HG02852 (cell line): ENCODE measurements at regions not wholly inside any gene's neighbourhood (a gene's known extent, or its start where the extent isn't known, plus 50 kb on each side); places are given as distances from the start of the nearest gene placed in this dataset.

Experiments used
- ATAC-seq: cut with Tn5 transposase; IDR thresholded peaks from one replicate; pipeline ENCODE4 v1.9.1; 2021; ENCODE audit warnings: mild to moderate bottlenecking, moderate library complexity; ENCODE audit not compliant: unreplicated experiment

DNA sequence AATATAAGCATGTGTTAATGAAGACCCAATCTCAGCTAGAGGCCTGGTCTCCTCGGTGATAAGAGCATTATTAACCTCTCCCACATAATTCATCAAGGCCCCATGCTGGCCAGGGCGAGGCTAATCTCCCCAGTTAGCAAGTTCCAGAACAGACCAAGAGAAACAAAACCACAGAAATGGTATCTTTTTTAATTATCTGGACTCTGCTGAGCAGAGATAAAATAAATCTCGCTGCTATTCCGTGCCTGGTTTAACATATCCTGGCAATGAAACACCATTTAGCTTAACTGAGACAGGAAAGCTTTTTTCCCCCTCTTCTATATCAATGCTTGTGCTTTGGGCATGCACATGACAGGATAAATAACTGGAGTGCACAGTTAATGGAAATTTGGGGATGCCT lies 72.5 kb upstream of the ARHGEF3 start:
- no peak for ATAC-seq

DNA sequence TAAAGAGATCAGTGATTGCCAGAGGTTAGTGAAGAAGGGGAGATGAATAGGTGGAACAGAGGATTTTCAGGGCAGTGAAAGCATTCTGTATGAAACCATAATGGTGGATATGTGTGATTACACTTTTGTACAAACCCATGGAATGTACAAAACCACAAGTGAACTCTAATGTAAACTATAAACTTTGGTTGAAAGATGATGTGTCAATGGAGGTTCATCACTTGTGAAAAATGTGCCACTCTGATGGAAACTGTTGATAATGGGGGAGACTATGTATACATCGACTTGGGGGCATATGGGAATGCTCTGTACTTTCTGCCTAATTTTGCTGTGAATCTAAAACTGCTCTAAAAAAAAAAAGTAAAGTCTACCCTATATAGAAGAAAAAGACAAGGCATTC lies 68.7 kb upstream of the ARHGEF3 start:
- ATAC-seq, result no peak

DNA sequence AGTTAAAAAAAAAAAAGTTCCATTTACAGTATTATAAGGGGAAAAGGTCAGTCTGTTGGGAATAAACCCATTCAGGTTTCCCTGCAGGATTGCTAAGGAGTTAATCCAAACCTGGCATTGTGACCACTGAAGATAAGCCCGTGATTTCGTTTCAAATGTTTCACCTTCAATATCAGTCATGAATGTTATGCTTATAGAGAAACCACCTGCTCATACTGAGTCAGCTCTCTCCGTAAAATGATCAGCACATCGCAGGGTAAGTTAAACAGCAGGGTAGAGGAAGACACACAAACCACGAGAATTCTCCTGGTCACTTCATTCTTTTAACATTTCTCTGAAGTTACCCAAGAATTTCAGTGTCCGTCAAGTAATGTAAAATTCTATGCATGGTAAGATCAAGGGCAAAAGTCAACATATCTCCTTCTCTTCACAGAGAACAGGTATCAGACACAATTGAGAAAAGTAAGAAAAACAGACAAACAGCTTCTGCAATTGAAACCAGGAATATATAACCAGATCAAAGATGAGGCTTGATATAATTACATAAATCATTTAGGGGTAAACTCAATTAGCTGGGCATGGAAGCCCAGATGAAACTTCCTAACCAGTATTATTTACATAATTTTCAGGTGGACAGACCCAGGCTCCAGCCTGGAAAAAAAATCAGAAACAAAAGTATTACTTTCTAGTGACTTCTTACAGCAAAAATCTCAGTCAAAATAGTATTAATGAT lies 67.6 kb upstream of the ARHGEF3 start:
- ATAC-seq, result no peak

DNA sequence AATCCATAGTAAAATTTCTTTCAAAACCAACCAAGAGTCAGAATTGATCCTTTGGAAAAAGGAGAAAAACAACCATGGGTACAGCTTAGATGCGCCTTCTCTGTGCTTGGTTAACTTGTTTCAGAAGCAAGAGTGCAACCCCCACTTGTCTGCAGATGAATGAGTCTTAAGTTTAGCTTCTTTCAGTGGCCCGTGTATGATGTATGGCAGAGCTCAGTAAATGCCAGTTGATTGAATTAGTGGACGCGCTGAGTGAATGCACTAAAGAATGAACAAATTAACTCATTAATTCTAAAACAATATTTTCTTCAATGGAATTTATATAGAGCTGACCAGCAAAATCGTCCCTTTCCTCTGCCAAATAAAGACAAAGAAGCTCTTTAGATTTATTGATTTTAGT lies 67.0 kb upstream of the ARHGEF3 start:
- no peak for ATAC-seq

DNA sequence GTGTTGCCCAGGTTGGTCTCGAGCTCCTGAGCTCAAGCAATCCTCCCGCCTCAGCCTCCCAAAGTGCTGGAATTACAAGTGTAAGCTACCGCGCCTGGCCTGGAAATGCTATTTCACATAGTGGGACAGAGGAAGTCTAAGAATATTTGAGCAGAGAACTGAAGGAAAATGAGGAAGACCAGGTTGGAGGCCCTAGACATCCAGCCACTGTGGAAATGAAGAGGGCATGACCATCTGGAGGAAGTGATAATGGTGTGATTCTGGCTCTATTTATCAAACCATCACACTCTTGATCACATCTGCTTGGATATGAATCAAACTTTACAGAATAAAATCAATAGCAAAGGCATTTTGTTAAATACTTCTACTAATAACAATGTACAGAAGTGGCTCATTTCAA lies 65.9 kb upstream of the ARHGEF3 start:
- no peak for ATAC-seq

DNA sequence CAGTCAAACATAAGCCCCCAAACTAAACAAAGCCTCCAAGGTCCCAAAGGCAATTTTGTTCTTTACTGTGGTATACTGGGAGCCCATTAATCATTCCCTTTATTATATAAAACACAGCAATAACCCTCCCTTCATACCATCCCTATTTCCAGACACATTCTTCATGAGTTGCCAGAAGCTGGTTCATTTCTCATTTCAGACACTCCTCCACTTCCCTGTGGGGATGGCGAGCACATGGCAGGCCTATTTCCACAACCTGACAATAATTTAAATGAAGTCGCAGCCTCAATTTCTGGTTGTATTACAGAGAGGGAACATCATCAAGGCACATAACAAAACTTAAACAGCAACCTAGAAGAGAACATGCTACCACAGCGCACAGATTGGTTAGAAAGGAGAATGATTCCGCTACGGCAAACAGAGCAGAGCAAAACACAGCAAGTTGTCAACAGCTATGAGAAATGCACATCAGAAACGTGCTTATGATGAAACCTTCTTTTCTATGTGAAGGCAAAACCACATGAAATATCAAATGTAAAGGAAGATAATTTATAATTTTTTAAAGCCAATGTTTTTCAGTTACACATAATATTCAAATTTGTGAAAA lies 63.3 kb upstream of the ARHGEF3 start:
- no peak for ATAC-seq

DNA sequence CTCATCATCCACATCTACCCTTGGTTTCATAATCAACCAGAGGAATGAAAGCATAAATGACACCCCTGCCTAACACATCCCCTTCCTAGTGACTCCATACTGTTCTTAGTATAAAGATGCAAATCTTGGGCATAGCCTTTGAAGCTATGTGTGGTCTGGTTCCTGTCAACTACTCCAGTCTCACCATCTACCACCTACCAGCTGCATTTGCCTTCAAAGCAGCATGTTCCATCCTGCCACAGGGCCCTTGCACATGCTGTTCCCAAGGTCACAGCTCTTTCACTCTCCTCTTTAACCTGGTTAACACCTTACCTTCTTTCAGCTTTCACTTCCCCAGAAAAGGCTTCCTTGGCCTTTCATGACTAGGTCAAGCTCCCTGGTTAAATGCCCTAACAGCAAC lies 62.3 kb upstream of the ARHGEF3 start:
- ATAC-seq, result no peak

DNA sequence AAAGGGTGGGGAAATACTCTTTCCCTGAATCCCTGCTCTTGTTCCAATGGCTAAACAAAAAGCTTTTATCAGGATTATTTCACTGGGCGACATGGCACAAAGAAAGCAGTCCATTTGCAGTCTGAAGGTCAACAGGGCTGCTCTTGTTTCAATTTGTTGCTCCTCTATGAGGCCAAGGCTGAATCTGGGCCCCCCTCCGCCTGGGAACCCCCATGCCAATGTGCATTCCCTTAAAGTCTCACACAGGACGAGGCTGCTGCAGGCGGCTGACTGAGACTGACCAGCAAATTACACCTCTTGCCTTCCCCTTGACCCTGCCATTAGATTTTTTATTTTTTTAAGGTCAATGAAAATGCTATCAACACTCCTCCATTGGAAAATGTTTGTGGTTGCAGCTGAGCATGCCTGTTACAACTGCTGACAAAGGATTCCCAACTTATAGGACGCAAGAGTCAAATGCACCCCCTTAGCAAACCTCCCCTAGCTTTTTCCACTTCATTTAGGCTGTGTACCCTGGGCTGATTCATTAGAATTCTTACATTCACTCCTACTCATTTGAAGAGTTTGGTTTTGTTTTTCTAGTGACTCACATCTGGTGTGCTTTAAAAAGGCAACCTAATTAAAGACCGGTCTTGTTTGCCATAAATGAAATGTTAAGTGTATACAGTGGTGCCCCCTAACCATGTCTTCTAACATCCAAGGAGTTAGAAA lies 60.8 kb upstream of the ARHGEF3 start:
- ATAC-seq, result no peak

DNA sequence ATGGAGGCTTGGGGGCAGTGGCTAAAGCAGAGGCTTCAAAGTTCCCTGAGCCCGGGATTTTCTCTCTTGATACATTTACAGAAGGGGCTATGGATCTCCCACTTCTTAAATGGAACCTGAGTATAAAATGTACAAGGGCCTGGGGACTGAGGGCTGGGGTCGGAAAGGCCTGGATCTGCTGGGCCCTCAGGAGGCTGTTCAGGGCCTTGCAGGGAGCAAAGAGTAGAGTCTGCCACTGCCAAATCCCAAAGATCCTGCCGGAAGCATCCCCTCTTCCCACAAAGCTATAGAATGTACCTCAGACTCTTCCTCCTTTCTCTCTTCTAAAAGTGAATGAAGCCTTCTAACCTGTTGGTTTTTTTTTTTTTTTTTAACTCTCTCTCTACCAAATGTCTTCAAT lies 59.8 kb upstream of the ARHGEF3 start:
- ATAC-seq, result no peak

DNA sequence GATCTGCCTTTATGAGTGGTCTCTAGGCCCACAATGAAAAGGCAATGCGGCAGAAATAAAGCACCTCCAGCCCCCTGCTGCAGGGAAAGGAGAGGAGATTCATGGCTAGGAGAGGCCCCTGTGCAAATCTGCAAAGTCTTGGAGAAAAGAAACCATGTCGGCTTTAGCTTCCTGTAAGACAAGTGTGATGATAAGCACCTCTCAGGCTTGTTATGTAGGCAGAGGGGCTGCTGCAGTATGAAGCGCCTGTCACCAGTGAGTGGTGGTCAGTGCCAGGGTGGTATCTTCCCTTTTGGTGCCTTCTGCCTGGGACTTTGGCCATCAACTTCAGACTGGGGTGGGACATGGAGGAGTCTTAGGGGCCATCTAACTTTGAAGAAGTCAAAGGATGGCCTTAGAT lies 59.2 kb upstream of the ARHGEF3 start:
- ATAC-seq, result no peak

DNA sequence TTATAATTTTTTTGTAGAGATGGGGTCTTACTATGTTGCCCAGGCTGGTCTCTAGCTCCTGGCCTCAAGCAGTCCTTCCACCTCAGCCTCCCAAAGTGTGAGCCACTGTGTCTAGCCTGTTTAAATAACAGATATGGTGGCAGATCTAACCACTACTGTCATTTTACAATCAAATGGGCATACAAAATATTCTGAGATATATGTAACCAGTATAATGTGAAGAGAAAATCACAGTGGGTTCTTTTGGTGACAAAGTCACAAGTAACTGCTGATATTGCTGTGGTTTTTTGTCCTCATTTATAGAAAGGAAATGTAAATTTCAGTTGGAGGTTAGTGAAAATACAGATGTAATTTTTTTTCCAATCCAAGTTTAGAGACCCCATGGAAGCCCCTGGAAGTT lies 58.6 kb upstream of the ARHGEF3 start:
- ATAC-seq, result no peak

DNA sequence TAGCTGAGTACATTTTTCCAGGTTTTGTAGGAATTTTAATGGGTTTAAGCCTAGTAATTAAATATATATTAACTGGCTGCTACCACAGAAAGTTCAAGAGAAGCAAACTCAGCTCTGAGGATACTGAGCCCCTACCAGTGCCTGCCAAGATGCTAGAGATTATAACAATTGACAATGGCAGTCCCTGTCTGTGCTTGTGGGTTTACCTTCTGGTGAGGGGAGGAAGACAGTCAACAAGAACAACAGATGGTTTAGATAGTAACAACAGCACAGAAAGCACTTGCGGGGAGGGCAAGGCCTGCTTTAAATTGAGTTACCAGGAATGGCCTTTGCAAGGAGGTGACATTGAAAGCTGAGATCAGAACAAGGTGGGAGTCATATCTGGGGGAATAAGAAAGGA lies 56.6 kb upstream of the ARHGEF3 start:
- no peak for ATAC-seq

DNA sequence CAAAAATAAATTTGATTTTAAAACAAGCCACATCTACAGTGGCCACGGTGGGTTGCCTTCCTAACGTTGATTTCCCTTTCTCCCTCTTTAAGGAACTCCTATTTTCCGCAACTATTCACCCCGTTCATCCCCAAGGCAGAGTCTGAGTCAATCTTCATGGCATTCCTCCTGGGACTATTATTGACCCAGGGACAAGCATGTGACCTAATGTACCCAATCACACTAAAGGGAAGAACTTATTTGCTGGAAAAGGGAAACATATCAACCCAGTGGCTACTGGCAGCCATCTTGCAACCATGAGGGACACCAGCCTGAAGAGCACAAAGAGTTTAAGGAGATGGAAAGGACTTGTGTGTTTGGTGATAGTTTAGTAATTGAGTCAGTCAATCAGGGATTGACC lies 55.4 kb upstream of the ARHGEF3 start:
- ATAC-seq, result no peak

DNA sequence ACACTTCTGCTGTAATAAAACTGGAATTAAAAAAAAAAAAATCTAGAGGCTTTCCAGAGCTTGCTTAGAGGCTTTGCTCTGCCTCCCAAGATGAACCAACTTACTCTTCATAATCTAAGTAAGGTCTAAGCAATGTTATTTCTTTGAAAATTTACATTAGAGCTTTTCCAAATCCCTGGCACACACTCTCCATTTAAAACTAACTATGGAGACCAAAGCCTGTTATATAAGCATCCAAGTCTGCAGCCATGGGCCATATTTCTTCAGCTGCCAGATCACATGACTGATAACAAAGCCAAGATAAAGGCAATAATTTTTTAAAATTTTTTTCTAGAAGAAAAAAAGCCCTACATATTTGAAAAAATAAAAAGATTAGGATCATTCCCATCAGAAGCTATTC lies 55.0 kb upstream of the ARHGEF3 start:
- no peak for ATAC-seq

DNA sequence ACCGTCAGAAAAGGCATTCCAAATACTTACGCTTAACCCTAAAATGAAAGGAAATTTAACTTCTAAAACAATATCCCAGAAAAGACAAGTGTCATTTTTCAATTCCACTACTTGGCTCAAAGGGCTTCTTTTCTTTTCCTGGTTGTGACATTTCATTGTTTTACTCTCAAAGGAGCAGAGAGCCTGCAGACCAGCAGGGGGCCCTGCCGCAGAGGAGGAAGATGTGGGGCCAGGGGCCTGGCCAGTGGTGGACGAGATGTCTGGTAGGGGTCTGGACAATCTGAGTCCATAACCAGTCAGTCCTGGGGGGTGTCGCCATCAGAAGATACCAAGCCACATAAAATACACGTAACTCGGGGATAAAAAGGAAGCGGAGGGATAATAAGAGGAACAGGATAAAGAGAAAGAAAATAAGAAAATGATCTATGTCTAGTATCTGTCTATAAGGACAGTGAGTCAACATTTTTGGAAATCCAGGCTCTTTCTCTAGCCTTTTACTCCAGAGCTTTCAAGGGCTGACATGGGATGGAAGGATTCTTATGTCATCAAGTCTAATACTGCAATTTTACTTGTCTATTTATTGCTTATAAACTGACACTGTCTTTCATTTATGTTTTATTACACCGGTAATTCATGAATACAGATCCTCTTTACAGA lies 54.2 kb upstream of the ARHGEF3 start:
- ATAC-seq, result no peak

DNA sequence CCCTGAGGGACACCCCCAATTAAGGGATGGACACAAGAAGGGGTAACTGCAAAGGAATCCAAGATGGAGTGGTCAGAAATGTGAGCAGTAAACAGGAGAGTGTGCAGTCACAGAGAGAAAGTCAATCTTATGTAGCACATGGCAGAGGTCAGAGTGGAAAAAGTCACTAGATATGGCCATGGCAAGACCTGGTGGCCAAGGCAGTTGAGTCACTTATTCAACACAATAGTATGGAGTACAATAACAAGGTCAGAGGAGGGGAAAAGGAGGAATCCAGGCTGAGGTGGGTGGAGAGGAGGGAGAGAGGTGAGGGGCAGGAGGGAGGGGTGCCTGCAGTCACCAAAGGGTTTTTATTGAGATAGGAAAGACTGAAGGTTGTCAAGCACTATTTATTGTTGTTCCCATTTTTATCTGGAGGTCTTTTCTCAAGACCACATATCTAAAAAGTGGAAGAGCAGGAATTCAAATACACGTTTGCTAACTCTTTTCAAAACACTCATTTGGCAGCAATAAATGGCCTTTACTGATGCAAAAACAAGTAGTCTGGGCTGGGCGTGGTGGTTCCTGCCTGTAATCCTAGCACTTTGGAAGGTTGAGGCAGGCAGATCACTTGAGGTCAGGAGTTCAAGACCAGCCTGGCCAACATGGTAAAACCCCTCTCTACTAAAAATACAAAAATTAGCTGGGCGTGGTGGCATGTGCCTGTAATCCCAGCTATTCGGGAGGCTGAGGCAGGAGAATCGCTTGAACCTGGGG lies 53.3 kb upstream of the ARHGEF3 start:
- no peak for ATAC-seq

DNA sequence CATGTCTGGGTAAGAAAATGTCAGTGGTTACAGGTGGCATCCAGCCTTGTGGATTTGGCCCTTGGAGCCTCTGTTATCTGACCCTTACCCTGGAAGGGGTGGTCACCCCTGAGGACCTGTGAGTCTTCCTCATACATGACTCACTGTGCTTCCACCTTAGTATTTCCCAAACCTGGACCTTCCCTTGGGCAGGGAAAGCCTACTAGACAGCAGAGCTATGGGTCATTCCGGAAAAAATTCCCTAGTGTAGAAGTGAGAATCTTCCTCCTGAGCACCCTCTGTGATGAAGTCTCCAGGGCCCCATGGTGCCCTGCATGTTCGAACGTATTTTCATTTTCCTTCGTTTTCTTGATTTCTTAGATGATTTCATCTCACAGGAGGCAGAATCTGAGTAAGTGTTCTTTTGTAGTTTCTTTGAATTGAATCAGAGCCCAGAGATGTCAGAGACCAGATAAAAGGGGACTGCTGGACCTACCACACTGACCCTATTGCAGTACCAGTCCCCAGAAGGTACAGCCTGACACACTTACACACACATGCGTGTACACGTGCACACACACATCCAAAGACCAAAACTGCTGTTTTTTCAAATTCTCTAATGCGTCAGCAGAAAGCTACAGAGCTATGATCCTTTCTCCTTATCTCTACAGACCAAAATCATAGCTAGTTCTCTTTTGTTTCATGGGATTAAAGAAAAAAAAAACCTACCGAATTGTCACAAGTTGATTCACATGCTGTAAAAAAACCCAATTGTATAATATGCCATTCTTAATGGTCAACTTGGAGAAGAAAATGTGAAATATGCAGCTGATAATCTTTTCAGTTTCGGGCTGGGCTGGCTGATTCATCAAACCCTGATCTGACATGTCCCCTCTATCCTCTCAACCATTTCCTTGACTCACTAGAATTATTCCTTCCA lies 50.5 kb upstream of the ARHGEF3 start:
- ATAC-seq, result no peak
